NCI-H82 treated with DMSO at 0.1 percent for 48 hours (cell line): ENCODE measurements at regions not wholly inside any gene's neighbourhood (a gene's known extent, or its start where the extent isn't known, plus 50 kb on each side); places are given as distances from the start of the nearest gene placed in this dataset.
"Not testable (repeated sequence)": the region's sequence is repeated elsewhere in the genome, so short reads cannot be mapped to it uniquely, and the experiment has no call there.

Experiments used
- DNase-seq: peaks from one replicate; lab custom pipeline; 2025; ENCODE audit not compliant: unreplicated experiment; lab: John Stamatoyannopoulos, UW

DNA sequence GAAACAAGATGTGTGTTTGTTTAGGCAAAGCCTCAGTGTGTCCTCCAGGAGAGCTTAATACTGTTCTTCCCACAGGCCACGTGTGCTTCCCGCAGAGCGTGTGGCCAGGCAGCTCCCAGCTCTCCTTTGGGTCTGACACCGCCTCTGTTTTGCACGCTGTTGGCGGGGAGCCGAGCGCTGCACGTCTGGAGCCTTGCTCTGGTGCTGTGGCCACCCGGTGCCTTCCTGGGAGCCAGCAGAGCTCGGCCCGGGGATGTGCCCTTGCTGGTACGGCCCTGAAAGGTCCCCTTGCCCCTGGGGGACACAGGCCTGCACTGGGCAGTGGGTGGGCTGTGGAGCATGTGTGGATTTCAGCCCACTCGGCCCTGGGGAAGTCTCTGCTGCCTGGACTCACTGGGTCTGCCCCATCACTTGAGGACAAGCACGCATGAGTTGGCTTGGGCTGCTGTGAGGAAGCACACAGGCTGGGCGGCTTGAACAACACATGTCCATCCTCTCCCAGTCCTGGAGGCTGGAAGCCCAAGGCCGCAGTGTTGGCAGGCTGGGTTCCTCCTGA is 160.7 kb upstream of the HDAC4 start:
- no peak for DNase-seq

DNA sequence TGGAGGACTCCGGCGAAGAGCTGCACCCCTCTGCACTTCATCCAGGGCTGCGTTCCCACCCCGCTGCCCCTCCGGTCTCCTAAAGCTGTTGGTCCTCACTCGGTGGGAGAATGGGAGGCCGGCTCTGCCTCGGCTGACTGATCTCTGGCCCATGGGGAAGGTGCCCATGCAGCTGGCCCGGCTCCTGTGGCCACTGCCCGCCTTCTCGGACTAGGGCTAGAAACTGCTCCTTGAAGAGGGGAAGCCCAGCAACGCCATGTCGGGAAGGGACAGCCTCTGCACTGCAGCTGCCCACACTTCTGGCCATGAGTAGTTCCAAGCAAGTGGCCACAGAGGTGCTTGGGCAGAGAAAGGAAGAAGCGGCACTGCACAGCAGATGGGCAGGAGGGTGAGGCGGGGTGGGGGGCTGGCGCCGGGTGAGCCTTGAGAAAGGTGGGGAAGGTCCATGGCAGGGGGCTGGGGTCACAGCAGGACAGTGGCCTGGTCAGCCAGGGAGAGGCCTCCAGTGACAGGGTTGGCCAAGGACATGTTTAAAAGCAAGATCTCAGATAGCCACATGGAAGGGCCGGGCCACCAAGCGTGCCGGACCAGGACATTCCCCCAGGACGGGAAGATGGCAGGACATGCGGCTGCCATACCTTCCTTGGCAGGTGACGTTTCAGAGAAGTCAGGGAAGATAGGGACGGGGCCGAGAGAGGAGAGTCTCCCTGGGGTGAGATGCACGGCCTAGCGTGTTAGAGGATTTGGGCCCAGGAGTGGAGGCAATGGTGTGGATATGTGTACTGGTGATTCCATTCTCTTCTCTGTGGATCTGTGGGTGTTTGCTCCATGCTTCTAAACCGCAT is 158.8 kb upstream of the HDAC4 start:
- DNase-seq: no peak

DNA sequence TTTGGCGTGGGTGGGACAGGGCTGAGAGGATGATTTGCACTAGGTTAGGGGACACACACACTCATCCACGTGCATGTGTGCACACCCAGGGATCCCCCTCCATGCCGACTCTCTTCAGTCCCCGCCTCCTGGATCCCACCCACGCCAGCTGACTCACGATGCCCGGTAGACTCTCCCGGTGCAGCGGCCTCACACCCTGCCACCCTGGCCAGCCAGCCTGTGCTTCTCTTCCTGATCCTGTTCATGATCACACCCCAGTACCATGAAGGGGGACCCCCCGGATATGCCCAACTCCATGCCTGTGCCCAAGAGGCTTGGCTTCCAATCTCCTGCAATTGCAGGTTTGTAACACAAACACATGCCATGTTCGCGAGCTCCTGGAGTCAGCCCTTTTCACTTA is 157.8 kb upstream of the HDAC4 start:
- DNase-seq: no peak

DNA sequence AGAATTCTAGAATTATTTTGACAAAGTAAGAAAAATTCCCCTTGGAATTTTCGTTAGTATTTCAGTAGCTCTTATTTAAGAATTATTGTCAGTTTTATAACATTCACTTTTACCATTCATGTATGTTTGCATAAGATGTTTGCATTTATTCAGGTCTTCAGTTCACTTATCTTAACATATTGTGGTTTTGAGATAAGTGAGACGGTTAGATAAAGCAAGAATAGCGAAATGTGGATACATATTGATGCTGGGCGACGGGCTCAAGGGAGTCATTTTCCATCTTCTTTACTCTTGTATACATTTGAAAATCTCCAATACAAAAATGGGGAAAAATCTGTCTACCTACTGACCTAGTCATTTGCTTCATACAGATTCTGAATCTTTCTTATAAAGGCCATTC is 156.7 kb upstream of the HDAC4 start:
- no peak for DNase-seq

DNA sequence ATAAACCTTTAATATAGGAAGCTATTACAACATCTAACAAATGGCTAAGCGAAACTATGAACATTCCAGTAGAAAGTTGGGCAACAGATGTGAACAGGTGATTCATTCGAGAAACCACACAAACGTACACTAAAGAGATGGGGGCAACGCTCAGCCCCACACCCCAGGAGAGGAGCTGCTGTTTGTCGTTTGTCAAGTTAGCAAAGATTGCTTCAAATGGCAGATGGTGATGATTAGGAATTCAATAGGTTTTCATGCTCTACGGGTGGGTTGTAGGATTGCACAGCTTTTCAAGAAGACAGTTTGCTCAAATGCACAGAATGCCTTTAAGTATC is 154.7 kb upstream of the HDAC4 start:
- no peak for DNase-seq

DNA sequence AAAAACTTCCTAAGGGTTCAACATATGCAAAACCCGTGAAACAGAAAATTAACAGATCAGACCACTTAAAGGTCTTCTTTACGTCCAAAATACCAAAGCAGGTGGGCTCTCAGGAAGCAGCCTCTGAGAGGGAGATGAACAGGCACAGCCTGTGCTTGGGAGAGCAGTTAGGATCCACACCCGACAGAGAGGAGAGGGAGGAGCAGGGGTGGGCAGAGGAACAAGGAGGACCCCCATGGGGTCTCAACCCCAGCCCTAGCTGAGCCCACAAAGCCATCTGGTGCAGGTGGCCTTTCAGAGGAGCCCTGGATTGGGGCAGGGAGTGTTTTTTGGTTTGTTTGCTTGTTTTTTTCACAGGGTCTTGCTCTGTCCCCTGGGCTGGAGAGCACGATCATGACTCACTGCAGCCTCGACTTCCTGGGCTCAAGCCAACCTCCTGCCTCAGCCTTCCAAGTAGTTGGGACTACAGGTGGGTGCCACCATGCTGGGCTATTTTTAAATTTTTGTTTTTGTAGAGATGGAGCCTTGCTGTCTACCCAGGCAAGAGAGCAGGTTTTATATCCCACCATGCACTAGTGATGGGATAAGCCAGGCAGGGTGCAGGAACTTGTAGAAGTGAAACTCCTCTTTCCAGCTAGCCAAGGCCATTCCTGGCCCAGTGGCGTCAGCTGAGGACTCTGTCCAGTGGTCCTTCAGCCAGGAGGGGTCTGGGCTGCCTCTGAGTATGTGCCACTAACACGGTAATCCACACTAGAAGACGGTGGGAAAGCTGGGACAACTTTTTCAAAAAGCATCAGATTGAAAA is 154.1 kb upstream of the HDAC4 start:
- DNase-seq: no peak

DNA sequence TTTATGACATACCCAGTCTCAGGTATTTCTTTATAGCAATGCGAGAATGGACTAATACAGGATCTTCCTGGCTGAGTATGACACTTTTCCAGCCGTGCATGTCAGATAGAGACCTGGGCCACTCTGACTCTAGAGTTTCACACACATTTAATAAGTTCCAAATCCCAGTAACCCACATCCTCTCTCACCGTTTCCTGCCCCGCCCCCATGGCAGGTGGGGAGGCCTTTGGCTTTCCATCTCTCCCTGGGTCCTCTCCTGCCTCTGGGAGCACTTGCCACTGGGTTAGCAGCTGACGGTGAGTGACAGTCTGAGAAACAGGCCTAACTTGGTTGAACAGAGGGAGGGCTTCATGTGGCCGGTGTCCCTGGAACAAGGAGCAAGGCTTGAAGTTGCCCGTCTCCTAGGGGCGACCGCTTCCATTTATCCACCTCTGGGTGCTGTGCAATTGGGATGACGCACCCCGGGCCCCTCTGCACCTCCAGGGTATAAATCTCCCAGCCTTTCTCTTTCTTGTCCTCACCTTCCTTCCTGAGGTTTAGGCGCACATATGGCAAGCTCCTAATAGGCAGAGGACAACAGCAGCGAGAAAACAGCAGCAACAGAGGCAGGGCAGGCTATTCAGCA is 152.7 kb upstream of the HDAC4 start:
- no peak for DNase-seq

DNA sequence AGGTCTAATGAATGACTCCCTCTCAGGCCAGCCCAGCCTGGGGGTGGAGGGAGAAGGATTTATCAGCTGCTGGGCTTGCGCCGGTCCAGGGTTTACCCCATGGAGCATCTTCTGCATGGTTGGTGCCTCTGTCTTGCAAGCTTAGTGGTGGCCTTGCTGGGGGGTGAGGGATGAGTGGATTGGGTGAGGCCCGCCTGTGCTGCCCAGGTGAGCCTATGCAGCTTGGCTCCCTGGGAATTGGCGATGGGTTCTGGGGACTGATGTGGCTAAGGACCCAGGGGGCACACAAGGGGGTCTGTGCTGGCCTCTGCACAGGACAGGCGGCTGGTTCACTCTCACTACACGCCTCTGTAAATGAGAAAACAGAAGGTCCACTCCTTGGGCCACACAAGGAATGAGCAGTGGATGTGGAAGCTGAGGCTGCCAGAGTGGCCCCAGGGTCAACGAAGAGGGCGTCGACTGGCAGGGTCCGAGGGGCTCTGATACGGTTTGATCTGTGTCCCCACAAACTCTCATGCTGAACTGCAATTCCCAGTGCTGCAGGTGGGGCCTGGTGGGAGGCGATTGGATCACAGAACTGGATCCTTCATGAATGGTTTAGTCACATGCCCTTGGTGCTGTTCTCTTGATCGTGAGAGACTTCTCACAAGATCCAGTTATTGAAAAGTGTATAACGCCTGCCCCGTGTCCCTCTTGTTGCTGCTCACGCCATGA is 151.6 kb upstream of the HDAC4 start:
- DNase-seq: no peak

DNA sequence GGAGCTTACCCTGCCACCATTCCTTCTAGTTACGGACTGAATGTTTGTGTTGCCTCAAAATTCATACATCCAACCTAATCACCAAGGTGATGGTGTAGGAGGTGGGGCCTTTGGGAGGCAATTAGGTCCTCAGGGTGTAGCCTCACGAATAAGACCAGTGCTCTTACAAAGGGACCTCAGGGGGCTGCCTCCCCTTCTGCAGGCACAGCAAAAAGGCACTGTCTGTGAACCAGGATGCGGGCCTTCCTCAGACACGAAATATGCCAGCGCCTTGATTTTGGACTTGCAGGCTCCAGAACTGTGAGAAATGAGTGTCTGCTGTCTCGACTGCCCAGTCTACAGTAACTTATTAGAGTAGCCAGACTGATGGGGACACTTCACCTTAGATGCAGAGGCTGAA is 150.4 kb upstream of the HDAC4 start:
- DNase-seq: no peak

DNA sequence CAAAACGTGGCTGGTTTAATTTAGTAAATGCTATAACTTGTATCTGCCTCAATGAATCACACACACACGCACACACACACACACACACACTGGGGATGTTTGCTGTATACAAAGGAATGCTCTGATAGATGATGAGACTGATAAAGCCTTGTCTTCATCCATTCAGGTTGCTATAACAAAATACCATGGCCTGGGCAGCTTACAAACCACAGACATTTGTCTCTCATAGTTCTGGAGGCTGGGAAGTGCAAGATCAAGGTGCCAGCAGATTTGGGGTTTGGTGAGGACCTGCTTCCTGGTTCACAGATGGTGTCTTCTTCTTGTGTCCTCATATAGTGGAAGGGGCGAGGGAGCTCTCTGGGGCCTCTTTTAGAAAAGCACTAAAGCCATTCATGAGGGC is 149.5 kb upstream of the HDAC4 start:
- no peak for DNase-seq

DNA sequence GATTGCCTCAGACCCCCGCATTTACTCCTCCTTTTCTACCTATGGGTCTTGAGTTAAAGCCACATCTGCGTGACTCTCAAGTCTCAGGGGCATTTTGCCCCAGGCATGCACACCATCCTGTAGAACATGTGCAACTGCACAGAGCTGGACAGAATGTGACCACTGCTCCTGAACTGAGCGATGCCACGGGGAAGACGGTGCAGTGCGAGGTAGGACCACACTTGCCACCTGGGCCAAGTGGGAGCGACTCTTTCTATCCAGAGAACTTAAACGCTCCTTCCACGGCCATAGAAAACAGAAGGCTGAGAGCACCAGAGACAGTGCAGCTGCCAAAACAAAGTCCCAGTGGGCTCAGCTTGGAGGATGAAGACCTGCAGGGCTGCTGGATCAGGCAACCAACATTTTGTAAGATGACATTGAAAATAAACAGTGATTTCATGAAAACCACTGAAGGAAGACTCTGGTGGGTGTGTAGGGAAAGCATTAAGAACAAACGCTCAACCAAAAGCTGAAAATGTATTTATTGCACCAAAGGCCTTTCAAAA is 149.0 kb upstream of the HDAC4 start:
- DNase-seq: no peak

DNA sequence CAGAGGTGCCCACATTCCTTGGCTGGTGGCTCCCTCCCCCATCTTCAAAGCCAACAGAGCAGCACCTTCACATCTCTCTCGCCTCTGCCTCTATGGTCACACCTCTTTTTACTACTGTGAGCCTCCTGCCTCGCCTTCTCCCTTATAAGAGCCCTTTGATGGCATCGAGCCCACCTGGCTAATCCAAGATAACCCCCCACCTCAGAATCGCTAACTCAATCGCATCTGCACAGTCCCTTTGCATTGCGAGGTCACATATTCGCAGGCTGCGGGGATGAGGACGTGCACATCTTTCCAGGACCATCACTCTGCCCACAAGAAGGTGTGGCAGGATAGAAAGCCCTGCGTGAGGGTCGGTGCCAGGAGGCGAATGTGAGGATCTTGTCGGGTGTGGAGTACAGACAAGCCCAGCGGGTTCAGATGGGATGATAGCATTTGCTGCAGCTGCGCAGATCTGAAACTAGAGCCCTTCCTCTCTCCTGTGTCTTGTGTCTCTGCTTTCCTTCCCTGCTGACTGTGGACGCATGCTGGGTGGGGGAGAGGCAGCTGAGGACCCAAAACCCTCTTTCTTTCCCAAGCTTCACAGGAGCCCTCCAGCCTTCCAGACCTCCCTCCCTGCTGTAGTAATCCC is 148.3 kb upstream of the HDAC4 start:
- no peak for DNase-seq

DNA sequence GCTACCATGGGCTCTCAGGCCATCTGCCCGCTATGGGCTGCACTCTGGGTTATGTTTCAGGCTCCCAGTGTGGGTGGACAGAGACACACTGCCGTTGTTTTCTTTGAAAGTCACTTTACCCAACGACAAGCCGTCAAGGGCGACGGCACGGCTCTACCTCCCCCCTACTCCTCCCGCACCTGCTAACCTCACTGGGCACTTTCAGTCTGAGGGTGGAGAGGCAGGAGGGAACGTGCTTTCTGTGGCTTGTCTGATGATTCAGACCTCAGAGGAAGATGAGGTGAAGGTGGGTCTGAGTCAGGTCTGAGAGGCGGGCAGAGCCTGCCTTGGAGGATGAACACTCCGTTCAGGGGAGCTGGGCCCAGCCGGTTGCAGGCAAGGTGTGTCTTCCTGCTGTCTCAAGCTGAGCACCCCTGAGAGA is 147.6 kb upstream of the HDAC4 start:
- DNase-seq: no peak

DNA sequence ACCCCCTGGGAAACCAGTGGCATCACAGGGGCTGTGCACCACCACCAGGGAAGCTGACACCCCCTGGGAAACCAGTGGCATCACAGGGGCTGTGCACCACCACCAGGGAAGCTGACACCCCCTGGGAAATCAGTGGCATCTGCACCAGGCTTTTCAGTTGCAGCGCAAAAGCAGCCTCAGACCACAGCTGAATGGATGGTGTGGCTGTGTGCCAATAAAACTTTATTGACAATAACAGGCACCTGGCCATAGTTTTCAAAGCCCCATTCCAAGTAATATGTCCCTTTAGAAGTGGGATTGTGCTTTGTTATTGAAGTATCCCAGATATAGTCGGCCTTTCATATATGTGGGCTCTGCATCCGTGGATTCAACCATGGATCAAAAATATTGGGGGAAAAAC is 146.3 kb upstream of the HDAC4 start:
- DNase-seq: not testable (repeated sequence)

DNA sequence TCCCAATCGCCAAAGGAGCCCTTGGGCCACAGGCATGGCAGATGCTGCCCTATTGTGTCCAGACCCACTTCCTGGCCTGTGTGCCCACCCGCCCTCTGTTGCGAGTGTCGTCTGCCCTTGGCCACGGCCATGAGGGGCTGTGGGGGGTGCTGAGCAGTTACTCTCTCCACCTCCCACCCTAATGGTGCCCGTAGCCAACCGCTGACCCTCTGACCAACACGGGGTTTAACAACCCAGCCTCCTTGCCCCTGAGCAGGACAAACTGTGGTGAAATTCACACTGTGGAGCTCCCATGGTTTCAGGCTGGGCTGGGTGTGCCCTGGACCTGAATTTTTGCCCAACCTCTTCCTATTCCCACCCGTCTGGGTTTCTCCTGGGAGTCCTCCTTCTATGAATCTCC is 145.7 kb upstream of the HDAC4 start:
- no peak for DNase-seq

DNA sequence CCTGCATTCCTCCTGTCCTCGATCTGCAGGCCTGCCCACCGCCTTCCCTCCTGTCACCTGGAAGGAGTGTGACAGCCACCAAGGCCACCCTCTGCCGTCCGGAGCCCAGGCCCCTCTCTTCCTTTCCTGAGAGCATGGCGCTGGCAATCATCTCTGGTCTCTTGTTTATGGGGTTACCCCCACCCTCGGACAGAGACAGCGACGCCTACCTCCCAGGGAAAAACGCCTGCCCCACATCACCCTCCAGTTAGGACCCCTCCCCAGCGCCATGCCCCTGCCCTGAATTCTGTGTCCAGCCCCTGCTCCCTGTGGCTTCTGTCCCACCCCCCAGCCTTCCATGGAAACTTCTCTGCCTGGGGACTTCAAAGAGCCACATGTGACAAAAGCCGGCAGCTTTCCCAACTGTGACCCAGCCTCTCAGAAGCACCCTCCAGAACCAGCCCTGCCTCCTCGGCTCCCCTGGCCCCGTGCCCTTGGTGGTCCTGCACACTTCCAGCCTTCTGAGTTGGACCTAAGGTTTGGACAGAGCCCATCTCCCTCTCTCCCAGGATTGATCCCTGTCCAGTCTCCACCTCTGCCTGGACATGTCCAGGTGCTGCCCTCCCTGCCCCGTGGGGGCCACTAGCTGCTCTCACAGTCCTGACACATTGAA is 145.0 kb upstream of the HDAC4 start:
- no peak for DNase-seq

DNA sequence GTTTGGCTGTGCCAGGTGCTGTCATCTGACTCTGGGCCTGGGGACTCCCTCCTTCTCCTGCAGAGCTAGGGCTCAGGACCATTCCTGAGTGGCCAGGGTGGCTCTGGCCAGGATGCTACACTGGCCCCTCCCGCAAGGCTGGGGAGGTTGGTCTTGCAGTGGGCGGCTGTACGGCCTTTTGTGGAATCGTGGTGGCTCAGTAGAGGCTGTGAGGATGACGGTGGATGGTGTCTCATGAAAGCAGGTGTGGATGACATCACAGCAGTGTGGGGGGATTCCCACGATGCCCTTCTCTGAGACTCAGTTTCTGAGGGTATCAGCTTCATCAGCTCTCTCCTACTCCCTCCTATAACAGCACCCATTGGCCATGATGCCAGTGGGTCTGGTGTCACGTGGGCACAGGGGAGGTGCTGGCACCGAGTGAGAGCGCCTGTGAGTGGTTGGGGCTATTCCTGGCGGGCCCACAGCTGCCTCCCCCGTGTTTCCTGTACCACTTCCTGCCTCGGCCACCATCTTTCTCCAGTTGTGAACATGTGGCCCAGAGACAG is 144.2 kb upstream of the HDAC4 start:
- DNase-seq: no peak

DNA sequence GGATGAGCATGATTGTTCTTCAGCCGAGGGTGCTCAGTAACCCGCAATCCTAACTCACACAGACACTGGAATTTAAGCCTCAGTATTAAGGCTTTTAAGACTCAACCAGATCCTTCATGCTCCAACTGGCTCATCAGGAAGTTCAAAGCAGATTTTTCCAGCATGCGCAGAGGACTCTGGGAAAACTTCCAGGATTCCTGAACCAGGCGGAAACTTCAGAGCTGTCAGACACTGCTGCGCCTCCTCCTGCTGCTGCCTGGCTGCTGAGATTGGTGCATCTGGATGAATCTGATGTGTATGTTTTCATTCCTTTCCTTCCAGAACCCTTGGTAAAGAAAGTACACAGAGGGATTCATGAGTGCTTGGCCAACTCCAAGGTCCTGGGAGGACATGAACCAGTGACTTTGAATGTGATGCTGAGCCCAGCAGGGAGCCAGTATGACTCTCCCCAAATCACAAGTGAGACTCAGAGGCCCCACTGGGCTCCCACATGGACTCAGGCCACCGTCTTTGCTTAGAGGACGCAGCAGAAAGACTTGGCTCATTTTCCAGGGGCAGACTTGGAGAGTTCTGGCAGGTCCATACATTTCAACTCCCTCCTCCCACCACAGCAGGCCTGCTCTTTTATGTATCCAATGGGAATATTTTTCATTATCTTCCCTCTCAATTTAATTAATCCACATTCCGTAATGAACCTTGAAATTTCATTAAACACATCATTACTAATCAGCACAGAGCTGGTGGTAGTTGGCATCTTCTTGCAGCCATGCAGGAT is 143.5 kb upstream of the HDAC4 start:
- DNase-seq: no peak

DNA sequence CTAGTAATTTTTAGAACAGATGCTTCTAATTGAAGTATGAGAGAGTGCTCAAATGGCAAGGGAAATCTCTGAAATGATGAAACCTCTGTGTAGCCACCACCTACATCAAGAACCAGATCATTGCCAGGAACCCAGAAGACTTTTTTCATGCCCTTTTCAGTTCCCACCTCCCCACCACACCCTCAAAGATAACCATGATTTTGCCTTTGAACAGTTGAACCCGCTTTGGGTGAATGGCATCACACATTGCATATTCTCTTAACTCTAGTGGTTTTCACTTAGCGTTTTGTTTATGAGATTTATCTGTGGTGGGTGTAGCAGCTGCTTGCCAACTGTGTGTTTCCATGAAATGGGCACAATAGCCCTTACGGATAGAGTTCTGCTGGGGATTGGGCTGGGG is 142.9 kb upstream of the HDAC4 start:
- DNase-seq: no peak
